ENCODE measurements at regions not wholly inside any gene's neighbourhood (a gene's known extent, or its start where the extent isn't known, plus 50 kb on each side); places are given as distances from the start of the nearest gene placed in this dataset.
A peak's percentile ranks its signal among the peaks of the same experiment; 100 is the strongest.

DNA sequence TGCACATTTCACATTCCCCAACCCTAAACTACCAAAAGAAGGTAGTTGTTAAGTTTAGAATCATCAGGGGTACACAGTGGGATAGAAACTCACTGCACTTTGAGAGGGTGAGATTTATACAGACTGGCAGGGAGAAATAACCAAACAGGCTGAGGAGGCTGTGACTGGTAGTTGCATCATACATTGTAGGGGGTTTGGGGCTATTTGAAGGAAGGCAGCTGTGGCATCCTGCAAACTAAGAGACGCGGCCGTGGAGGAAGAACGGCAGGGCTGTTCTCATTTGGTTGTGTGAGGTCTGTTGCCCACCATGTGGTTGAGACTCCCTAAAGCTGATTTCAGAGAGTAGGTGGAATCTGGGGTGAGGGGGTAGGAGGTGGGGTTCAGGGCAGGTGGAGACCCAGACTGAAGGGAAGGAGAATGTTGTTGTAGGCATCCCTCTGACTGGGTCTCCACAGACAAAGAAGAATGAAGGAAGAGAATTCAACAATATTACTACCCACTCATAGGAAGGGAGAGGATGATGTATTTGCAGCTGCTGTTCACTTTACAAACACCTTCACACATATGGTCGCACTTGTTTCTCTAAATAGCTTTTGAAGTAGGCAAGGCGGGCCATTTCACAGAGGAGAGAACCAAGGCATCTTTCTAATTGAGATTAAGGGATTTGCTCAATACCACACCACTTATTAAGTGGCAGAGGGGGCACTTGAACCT is 170.9 kb upstream of the SIX2 start:
- no peak overlapping the region for H3K4me3 ChIP-seq (replicated peaks; ENCODE audit: low read depth, low read length)
- TF ChIP-seq, protein P1, sequence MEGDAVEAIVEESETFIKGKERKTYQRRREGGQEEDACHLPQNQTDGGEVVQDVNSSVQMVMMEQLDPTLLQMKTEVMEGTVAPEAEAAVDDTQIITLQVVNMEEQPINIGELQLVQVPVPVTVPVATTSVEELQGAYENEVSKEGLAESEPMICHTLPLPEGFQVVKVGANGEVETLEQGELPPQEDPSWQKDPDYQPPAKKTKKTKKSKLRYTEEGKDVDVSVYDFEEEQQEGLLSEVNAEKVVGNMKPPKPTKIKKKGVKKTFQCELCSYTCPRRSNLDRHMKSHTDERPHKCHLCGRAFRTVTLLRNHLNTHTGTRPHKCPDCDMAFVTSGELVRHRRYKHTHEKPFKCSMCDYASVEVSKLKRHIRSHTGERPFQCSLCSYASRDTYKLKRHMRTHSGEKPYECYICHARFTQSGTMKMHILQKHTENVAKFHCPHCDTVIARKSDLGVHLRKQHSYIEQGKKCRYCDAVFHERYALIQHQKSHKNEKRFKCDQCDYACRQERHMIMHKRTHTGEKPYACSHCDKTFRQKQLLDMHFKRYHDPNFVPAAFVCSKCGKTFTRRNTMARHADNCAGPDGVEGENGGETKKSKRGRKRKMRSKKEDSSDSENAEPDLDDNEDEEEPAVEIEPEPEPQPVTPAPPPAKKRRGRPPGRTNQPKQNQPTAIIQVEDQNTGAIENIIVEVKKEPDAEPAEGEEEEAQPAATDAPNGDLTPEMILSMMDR (IDR thresholded peaks at IDR 0.05; ENCODE audit: low read depth, low read length, missing control alignments), result no peak
- DNase-seq (ENCODE audit: extremely low read depth, low read depth), result no peak

DNA sequence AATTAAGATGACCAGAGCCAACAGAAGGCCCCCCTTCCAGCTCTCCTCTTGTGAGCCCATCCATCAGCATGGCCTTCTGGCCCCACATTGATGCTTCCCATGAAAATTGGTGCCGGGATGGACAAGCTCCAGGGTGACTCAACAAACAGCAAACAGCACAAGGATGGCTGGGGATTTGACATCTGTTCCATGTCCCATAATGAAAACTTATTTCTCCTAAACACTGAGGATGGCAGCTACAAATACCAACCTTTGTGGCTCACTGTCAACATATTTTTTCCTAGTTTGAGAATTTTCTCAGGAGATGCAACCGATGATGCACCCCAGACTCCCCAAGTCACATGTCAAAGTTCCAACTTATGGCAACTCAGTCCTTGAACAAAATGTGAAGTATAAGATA is 169.6 kb upstream of the SIX2 start:
- no peak for DNase-seq (ENCODE audit: extremely low read depth, low read depth)
- H3K4me3 ChIP-seq (replicated peaks; ENCODE audit: low read depth, low read length), result no peak overlapping the region
- TF ChIP-seq, protein P1 (IDR thresholded peaks at IDR 0.05; ENCODE audit: low read depth, low read length, missing control alignments), result no peak

DNA sequence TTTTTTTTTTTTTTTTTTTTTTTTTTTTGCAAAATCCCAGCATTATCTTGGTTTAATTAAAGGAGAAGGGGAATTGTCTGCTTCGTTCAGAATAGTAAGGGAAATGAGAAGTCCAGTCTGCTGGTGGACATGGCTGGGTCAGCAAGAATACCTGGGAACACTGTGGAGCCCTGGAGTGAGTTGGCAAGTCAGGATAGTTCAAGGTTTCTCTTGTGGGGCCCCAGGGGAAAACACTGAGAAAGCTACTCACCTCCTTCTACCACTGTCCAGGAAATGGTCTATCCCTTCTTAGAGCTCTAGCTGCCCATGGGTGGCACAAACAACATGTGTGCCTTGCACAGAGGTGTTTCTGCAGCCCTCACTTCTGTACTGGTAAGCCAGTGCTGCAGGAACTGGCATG is 169.1 kb upstream of the SIX2 start:
- DNase-seq (ENCODE audit: extremely low read depth, low read depth), result no peak
- TF ChIP-seq, protein P1 (IDR thresholded peaks at IDR 0.05; ENCODE audit: low read depth, low read length, missing control alignments), result no peak

DNA sequence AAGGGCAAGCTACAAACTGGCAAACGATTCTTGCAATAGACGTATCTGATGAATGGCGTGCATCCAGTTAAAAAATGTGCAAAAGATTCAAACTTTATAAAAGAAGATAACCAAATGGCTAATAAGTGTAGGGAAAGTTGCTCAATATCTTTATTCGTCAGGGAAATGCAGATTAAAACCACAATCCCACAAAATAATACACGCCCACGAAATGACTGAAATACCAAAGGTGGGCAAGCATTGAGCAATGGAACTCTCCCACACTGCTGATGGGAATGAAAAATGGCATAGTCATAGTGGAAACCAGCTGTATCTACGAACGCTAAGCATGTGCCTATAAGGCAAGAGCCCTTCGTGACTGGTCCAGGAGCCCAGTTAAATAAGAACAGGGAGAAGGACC is 168.6 kb upstream of the SIX2 start:
- no peak overlapping the region for H3K4me3 ChIP-seq (replicated peaks; ENCODE audit: low read depth, low read length)
- DNase-seq (ENCODE audit: extremely low read depth, low read depth), result peak; percentile 71
- TF ChIP-seq, protein P1 (IDR thresholded peaks at IDR 0.05; ENCODE audit: low read depth, low read length, missing control alignments), result no peak

More for the DNA sequence above, 169.1 kb upstream of the SIX2 start:
- H3K4me3 ChIP-seq (replicated peaks; ENCODE audit: low read depth, low read length), result no peak overlapping the region

DNA sequence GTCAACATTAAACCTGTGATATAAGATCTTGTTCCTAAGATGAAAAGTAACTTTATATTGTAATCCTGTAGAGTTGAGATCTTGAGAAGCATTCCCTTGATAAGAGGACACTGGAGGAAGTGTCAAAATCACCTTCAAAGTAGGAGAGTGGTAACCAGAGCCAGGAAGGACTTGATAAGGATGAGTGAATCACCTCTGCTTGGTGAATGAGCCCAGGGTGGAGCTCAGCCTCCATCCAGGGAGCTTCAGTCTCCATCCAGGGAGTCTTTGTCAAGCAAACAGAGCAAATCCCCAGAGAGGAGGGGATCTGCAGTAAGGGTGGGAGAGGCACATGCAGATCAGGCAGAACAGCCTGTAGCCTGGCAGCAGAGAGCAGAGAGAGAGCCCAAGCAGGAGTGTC is 167.1 kb upstream of the SIX2 start:
- no peak overlapping the region for H3K4me3 ChIP-seq (replicated peaks; ENCODE audit: low read depth, low read length)
- TF ChIP-seq, protein P1 (IDR thresholded peaks at IDR 0.05; ENCODE audit: low read depth, low read length, missing control alignments), result no peak
- no peak for DNase-seq (ENCODE audit: extremely low read depth, low read depth)

DNA sequence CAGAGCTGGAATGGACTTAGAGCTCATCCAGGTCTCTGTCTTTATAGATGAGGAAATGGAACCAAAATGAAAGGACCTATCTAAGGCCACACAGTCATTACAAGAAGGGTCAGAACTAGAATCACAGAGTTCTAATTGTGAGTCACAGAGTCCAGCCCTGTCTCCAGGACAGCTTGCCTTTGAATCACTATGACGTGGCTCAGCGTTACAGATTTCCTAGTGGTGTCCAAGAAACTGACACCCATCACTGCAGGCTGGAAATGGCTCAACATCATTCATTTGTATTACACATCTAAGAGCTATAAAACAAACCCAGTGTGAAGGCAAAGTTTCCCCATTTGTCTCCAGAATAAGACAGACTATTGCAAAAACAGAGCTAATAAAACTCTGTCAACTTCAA is 164.3 kb upstream of the SIX2 start:
- no peak overlapping the region for H3K4me3 ChIP-seq (replicated peaks; ENCODE audit: low read depth, low read length)
- no peak for DNase-seq (ENCODE audit: extremely low read depth, low read depth)
- TF ChIP-seq, protein P1 (IDR thresholded peaks at IDR 0.05; ENCODE audit: low read depth, low read length, missing control alignments), result no peak
